Smooth muscle cell (in vitro differentiated cells): ENCODE measurements at regions not wholly inside any gene's neighbourhood (a gene's known extent, or its start where the extent isn't known, plus 50 kb on each side); places are given as distances from the start of the nearest gene placed in this dataset.

Source experiments
- DNase-seq: peaks from one replicate; lab custom pipeline; 2025; ENCODE audit not compliant: unreplicated experiment; lab: John Stamatoyannopoulos, UW
- H2AFZ ChIP-seq: fragments of 200-600 bp; sonication (generic); 2 replicates; pipeline ENCODE4 v1.6.0; 2016; ENCODE audit warnings: antibody characterized with exemption, low read depth, mild to moderate bottlenecking
- H3F3A ChIP-seq: fragments of 200-600 bp; sonication (generic); 2 replicates; pipeline ENCODE4 v1.6.0; 2017; ENCODE audit warnings: antibody characterized with exemption, low read depth
- H3K27ac ChIP-seq: fragments of 200-600 bp; sonication (generic); 2 replicates; pipeline ENCODE4 v1.5.1; 2016; ENCODE audit warnings: low read depth, mild to moderate bottlenecking
- H3K27me3 ChIP-seq: fragments of 200-600 bp; sonication (generic); 2 replicates; pipeline ENCODE4 v1.6.1; 2016; ENCODE audit warnings: low read depth, mild to moderate bottlenecking
- H3K36me3 ChIP-seq: fragments of 200-600 bp; sonication (generic); 2 replicates; pipeline ENCODE4 v1.5.1; 2016; ENCODE audit warnings: low read depth
- H3K4me1 ChIP-seq: fragments of 200-600 bp; sonication (generic); 2 replicates; pipeline ENCODE4 v1.5.1; 2016; ENCODE audit warnings: low read depth
- H3K4me2 ChIP-seq: fragments of 200-600 bp; sonication (generic); 2 replicates; pipeline ENCODE4 v1.6.0; 2016; ENCODE audit warnings: mild to moderate bottlenecking
- H3K4me3 ChIP-seq: fragments of 200-600 bp; sonication (generic); 2 replicates; pipeline ENCODE4 v1.5.1; 2016; ENCODE audit warnings: mild to moderate bottlenecking
- H3K79me2 ChIP-seq: fragments of 200-600 bp; sonication (generic); 2 replicates; pipeline ENCODE4 v1.6.0; 2016; ENCODE audit warnings: low read depth, mild to moderate bottlenecking
- H3K9ac ChIP-seq: fragments of 200-600 bp; sonication (generic); 2 replicates; pipeline ENCODE4 v1.6.0; 2016; ENCODE audit warnings: low read depth
- H3K9me3 ChIP-seq: fragments of 200-600 bp; sonication (generic); replicated peaks from 2 replicates; pipeline ENCODE4 v1.5.1; 2016; ENCODE audit warnings: low read depth
- H4K20me1 ChIP-seq: fragments of 200-600 bp; sonication (generic); 2 replicates; pipeline ENCODE4 v1.6.0; 2016; ENCODE audit warnings: low read depth
- CTCF ChIP-seq: fragments of 200-600 bp; sonication (generic); IDR thresholded peaks from 2 replicates; pipeline ENCODE4 v1.5.1; 2017; ENCODE audit warnings: borderline replicate concordance, mild to moderate bottlenecking, antibody characterized with exemption; ENCODE audit not compliant: insufficient read depth, poor library complexity, severe bottlenecking
- WGBS: methylation state at CpG from one replicate; pipeline ENCODE4 v1.1.7; 2016; ENCODE audit warnings: low lambda C conversion rate; 5-methylcytosine and 5-hydroxymethylcytosine counted together

DNA sequence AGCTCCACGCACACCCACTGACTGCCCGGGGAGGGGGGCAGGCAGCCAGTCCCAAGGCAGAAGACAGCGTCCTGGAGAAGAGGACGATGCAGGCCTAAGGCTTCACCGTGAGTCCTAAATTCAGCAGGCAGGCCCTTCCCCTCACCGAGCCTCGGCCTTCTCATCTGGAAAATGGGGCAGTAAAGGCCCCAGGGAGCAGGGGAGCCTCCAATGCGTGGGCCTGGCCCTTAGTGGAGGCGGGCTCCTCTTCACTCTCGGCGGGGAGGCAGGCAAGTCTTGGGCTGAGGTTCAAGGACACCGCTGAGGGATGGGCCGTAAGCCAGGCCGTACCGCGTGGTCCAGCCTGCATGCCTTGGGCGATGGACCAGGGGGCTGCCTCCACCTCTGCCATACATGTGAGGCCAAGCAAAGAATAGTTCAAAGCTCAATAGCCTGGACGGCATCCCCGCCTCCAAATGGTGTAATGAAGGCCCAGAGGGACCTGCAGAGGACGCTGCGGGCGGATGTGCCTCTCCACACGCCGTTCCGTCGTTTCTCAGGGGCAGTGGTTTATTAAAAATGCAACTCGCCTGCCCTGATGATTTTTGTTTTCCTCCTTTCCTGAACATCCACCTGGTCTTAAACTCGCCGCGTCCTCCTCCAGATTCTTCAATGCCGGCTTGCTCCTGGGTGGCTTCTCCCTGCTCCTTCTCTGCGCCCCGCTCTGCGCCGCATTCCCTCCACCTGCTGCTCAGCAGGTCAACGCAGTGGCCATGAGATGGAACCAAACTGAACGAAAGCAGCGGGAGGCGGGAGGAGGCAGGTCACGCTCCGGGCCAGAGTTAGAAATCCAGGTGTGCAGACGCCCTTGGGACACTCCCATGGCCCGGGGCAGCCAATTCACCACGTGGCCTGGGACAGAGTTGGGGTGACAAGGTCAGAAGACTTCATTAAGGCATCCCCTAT is 627.8 kb downstream of the TBC1D22A start:
- TF ChIP-seq CTCF, result no peak
- H3K4me2 ChIP-seq, result no peak overlapping the region
- H3K27me3 ChIP-seq, result no peaks in the 10 kb centered on the region
- no peaks in the 10 kb centered on the region for H3K9me3 ChIP-seq
- no peaks in the 10 kb centered on the region for H3K79me2 ChIP-seq
- H3K27ac ChIP-seq, result no peak overlapping the region
- DNase-seq, result no peak
- H3K4me3 ChIP-seq, result no peak overlapping the region
- no peak overlapping the region for H2AFZ ChIP-seq
- H4K20me1 ChIP-seq, result no peaks in the 10 kb centered on the region
- H3F3A ChIP-seq, result no peaks in the 10 kb centered on the region
- no peak overlapping the region for H3K9ac ChIP-seq
- H3K36me3 ChIP-seq, result no peaks in the 10 kb centered on the region
- no peaks in the 10 kb centered on the region for H3K4me1 ChIP-seq
- WGBS, result 82% methylated on average over 44 of the region's 44 CpGs

GRCh38 chr22:47389201-47389600 is 626.8 kb downstream of the TBC1D22A start:
- no peaks in the 10 kb centered on the region for H3F3A ChIP-seq
- no peaks in the 10 kb centered on the region for H3K36me3 ChIP-seq
- H3K27ac ChIP-seq, result no peak overlapping the region
- H3K9me3 ChIP-seq, result no peaks in the 10 kb centered on the region
- no peak overlapping the region for H3K9ac ChIP-seq
- no peaks in the 10 kb centered on the region for H3K27me3 ChIP-seq
- no peak overlapping the region for H3K4me2 ChIP-seq
- WGBS, result 69% methylated on average over 11 of the region's 11 CpGs
- H3K4me1 ChIP-seq, result no peaks in the 10 kb centered on the region
- no peak overlapping the region for H2AFZ ChIP-seq
- no peak overlapping the region for H3K4me3 ChIP-seq
- TF ChIP-seq CTCF, result no peak
- DNase-seq, result no peak
- no peaks in the 10 kb centered on the region for H3K79me2 ChIP-seq
- no peaks in the 10 kb centered on the region for H4K20me1 ChIP-seq

- Histone ChIP-seq H3K79me2 (no peaks in the 10 kb centered on the region), H3F3A (no peaks in the 10 kb centered on the region), H3K27ac (no peak overlapping the region), H3K4me1 (no peaks in the 10 kb centered on the region), H3K27me3 (no peaks in the 10 kb centered on the region), H2AFZ (no peak overlapping the region), H3K9ac (no peak overlapping the region), H3K4me3 (no peak overlapping the region), H3K4me2 (no peak overlapping the region), H4K20me1 (no peaks in the 10 kb centered on the region), H3K9me3 (no peaks in the 10 kb centered on the region), H3K36me3 (no peaks in the 10 kb centered on the region)
- no peak for TF ChIP-seq CTCF
- no peak for DNase-seq
- WGBS, result 52% methylated on average over 5 of the region's 5 CpGs
Observed at GRCh38 chr22:47388778-47389177, 626.3 kb downstream of the TBC1D22A start.

DNA sequence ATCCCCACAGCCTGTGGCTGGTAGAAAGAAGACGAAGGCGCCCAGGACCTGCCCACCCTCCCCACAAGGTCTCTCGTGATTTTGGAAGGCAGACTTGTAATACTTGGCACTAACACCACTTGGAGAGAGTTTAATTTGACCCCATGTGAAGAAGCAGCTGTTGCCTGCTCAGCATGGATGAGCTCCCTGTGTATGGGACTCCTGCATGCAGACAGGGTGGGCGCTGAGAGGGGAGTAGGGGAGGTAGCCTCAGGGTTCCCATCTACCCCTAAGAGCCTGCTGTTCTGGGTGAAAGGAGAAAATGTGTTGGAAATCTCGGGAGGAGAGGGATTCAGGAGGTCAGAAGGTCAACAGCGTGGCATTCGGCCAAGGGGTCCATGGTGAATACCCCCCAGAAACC is 625.9 kb downstream of the TBC1D22A start:
- Histone ChIP-seq H2AFZ (no peak overlapping the region), H3K4me3 (no peak overlapping the region), H3K36me3 (no peaks in the 10 kb centered on the region), H3K4me2 (no peak overlapping the region), H3K4me1 (no peaks in the 10 kb centered on the region), H3F3A (no peaks in the 10 kb centered on the region), H4K20me1 (no peaks in the 10 kb centered on the region), H3K27ac (no peak overlapping the region), H3K9ac (no peak overlapping the region), H3K79me2 (no peaks in the 10 kb centered on the region), H3K27me3 (no peaks in the 10 kb centered on the region), H3K9me3 (no peaks in the 10 kb centered on the region)
- 72% methylated on average over 7 of the region's 7 CpGs for WGBS
- TF ChIP-seq CTCF, result no peak
- DNase-seq, result no peak
